ENCODE measurements at regions not wholly inside any gene's neighbourhood (a gene's known extent, or its start where the extent isn't known, plus 50 kb on each side); places are given as distances from the start of the nearest gene placed in this dataset.

- Histone ChIP-seq H3F3A (ENCODE audit: low read length, unreplicated experiment) (no peaks in the 10 kb centered on the region), H3K27ac (ENCODE audit: low read length) (no peak overlapping the region), H3K4me1 (ENCODE audit: insufficient read depth, low read length) (no peaks in the 10 kb centered on the region), H3K36me3 (ENCODE audit: low read depth, low read length) (no peaks in the 10 kb centered on the region), H3K9me2 (replicated peaks; ENCODE audit: low read length) (no peaks in the 10 kb centered on the region), H3K4me2 (ENCODE audit: low read length) (no peak overlapping the region), H3K9me3 (ENCODE audit: low read length) (no peaks in the 10 kb centered on the region), H3K4me3 (ENCODE audit: low read length) (no peak overlapping the region), H3K27me3 (ENCODE audit: low read length) (no peaks in the 10 kb centered on the region), H3K79me2 (ENCODE audit: low read length) (no peaks in the 10 kb centered on the region), H3K9ac (ENCODE audit: low read length) (no peak overlapping the region), H4K20me1 (ENCODE audit: low read length) (no peaks in the 10 kb centered on the region), H2AFZ (ENCODE audit: low read length) (no peak overlapping the region)
- ATAC-seq, result no peak
- CTCF ChIA-PET, result interaction anchor here (0.6 kb wide), 1 partner anchor 708 kb away, joined by 3 read pairs; no protein-coding TSS in a partner anchor
- BruUV-seq (replicated peaks), result no TSS peak
- DNase-seq, result no peak
- TF ChIP-seq EZH2 (IDR thresholded peaks at IDR 0.05; ENCODE audit: low read length, unreplicated experiment) (no peak), CTCF (conservative IDR thresholded peaks at IDR 0.05; ENCODE audit: low read depth, low read length) (no peak), EZH2phosphoT487 (IDR thresholded peaks at IDR 0.05; ENCODE audit: borderline replicate concordance, low read length) (no peak)
- intact Hi-C loops (cut with micrococcal nuclease), result no loop called here
- POLR2A ChIA-PET (ENCODE audit: unreplicated experiment), result no interaction called here
Measured at GRCh38 chr4:148730082-148730640, 287.9 kb upstream of the NR3C2 start.

GRCh38 chr4:148717988-148718387, 275.8 kb upstream of the NR3C2 start:
- POLR2A ChIA-PET (ENCODE audit: unreplicated experiment), result no interaction called here
- no TSS peak for BruUV-seq (replicated peaks)
- no peak for DNase-seq
- no peak overlapping the region for H3K4me3 ChIP-seq (ENCODE audit: low read length)
- no peak for ATAC-seq
- no peaks in the 10 kb centered on the region for H3K9me3 ChIP-seq (ENCODE audit: low read length)
- H3K79me2 ChIP-seq (ENCODE audit: low read length), result no peaks in the 10 kb centered on the region
- no peaks in the 10 kb centered on the region for H3K36me3 ChIP-seq (ENCODE audit: low read depth, low read length)
- no peak overlapping the region for H2AFZ ChIP-seq (ENCODE audit: low read length)
- TF ChIP-seq CTCF (conservative IDR thresholded peaks at IDR 0.05; ENCODE audit: low read depth, low read length) (no peak), EZH2 (IDR thresholded peaks at IDR 0.05; ENCODE audit: low read length, unreplicated experiment) (no peak), EZH2phosphoT487 (IDR thresholded peaks at IDR 0.05; ENCODE audit: borderline replicate concordance, low read length) (no peak)
- no peak overlapping the region for H3K9ac ChIP-seq (ENCODE audit: low read length)
- H3K4me2 ChIP-seq (ENCODE audit: low read length), result no peak overlapping the region
- CTCF ChIA-PET, result no interaction called here
- intact Hi-C loops (cut with micrococcal nuclease), result no loop called here
- H4K20me1 ChIP-seq (ENCODE audit: low read length), result no peaks in the 10 kb centered on the region
- no peaks in the 10 kb centered on the region for H3F3A ChIP-seq (ENCODE audit: low read length, unreplicated experiment)
- H3K27me3 ChIP-seq (ENCODE audit: low read length), result no peaks in the 10 kb centered on the region
- no peaks in the 10 kb centered on the region for H3K9me2 ChIP-seq (replicated peaks; ENCODE audit: low read length)
- H3K27ac ChIP-seq (ENCODE audit: low read length), result no peak overlapping the region
- no peaks in the 10 kb centered on the region for H3K4me1 ChIP-seq (ENCODE audit: insufficient read depth, low read length)

GRCh38 chr4:148716431-148717052, 274.3 kb upstream of the NR3C2 start:
- no peak overlapping the region for H2AFZ ChIP-seq (ENCODE audit: low read length)
- no peaks in the 10 kb centered on the region for H3K9me3 ChIP-seq (ENCODE audit: low read length)
- H3K79me2 ChIP-seq (ENCODE audit: low read length), result no peaks in the 10 kb centered on the region
- no peak overlapping the region for H3K4me2 ChIP-seq (ENCODE audit: low read length)
- no peaks in the 10 kb centered on the region for H4K20me1 ChIP-seq (ENCODE audit: low read length)
- H3K4me1 ChIP-seq (ENCODE audit: insufficient read depth, low read length), result no peaks in the 10 kb centered on the region
- no TSS peak for BruUV-seq (replicated peaks)
- no peaks in the 10 kb centered on the region for H3K27me3 ChIP-seq (ENCODE audit: low read length)
- ATAC-seq, result no peak
- TF ChIP-seq CTCF (conservative IDR thresholded peaks at IDR 0.05; ENCODE audit: low read depth, low read length), result no peak
- no peak for TF ChIP-seq EZH2phosphoT487 (IDR thresholded peaks at IDR 0.05; ENCODE audit: borderline replicate concordance, low read length)
- TF ChIP-seq EZH2 (IDR thresholded peaks at IDR 0.05; ENCODE audit: low read length, unreplicated experiment), result no peak
- H3K36me3 ChIP-seq (ENCODE audit: low read depth, low read length), result no peaks in the 10 kb centered on the region
- peak; percentile 11 for DNase-seq
- H3K27ac ChIP-seq (ENCODE audit: low read length), result no peak overlapping the region
- CTCF ChIA-PET, result no interaction called here
- no peaks in the 10 kb centered on the region for H3F3A ChIP-seq (ENCODE audit: low read length, unreplicated experiment)
- no peak overlapping the region for H3K9ac ChIP-seq (ENCODE audit: low read length)
- intact Hi-C loops (cut with micrococcal nuclease), result no loop called here
- POLR2A ChIA-PET (ENCODE audit: unreplicated experiment), result no interaction called here
- no peak overlapping the region for H3K4me3 ChIP-seq (ENCODE audit: low read length)
- H3K9me2 ChIP-seq (replicated peaks; ENCODE audit: low read length), result no peaks in the 10 kb centered on the region

All from PC-3 (cell line).